Esophagus squamous epithelium (tissue), 5 donors: ENCODE measurements at regions not wholly inside any gene's neighbourhood (a gene's known extent, or its start where the extent isn't known, plus 50 kb on each side); places are given as distances from the start of the nearest gene placed in this dataset.
"Not testable (repeated sequence)": the region's sequence is repeated elsewhere in the genome, so short reads cannot be mapped to it uniquely, and the experiment has no call there.

Experiments
- DNase-seq: peaks from one replicate; lab custom pipeline; 2025; lab: John Stamatoyannopoulos, UW
- H3K27ac ChIP-seq, 4 donors: fragments of 200-600 bp; sonication (generic); one replicate each; pipeline ENCODE4 v1.5.1; 2016 to 2019; ENCODE audit warnings: mild to moderate bottlenecking in 1 of 4
- H3K27me3 ChIP-seq, 4 donors: fragments of 200-600 bp; sonication (generic); 1 replicate in 3 of 4; 2 replicates in 1 of 4; pipeline versions ENCODE4 v1.5.1 to v1.6.0; 2017 to 2021; ENCODE audit warnings: antibody characterized with exemption in 1 of 4
- H3K36me3 ChIP-seq, 3 donors: fragments of 200-600 bp; sonication (generic); one replicate each; pipeline ENCODE4 v1.5.1; 2016 to 2019
- H3K4me1 ChIP-seq, 3 donors: fragments of 200-600 bp; sonication (generic); one replicate each; pipeline ENCODE4 v1.5.1; 2017 to 2019
- H3K4me3 ChIP-seq, 4 donors: fragments of 200-600 bp; sonication (generic); 1 replicate in 3 of 4; 2 replicates in 1 of 4; pipeline ENCODE4 v1.5.1; 2016 to 2019; ENCODE audit warnings: mild to moderate bottlenecking in 2 of 4, moderate library complexity in 1 of 4
- H3K9me3 ChIP-seq, 3 donors: fragments of 200-600 bp; sonication (generic); one replicate each; pipeline ENCODE4 v1.5.1; 2016 to 2019
- POLR2A ChIP-seq, 4 donors: fragments of 450-650 bp; IDR thresholded peaks; one replicate each; pipeline ENCODE4 v1.6.1; 2017; ENCODE audit warnings: antibody characterized with exemption in 4 of 4, mild to moderate bottlenecking in 4 of 4, moderate library complexity in 3 of 4
- WGBS, 2 donors: methylation state at CpG; one replicate each; pipeline ENCODE4 v1.1.5; 2018; 5-methylcytosine and 5-hydroxymethylcytosine counted together
- intact Hi-C: fragments of 100-400 bp; cut with DNase I; formaldehyde crosslinking; loops from one replicate; pipeline ENCODE4 v1.15.0; 2022
- TF ChIP-seq, protein P1 (sequence below), 6 experiments: fragments of 450-650 bp in 4 of 6; fragments of 200-600 bp in 2 of 6; sonication (generic) in 2 of 6; IDR thresholded peaks; one replicate each; pipeline ENCODE4 v1.5.1; 2016 to 2019; ENCODE audit warnings: antibody characterized with exemption in 6 of 6, mild to moderate bottlenecking in 4 of 6, moderate library complexity in 4 of 6
- donor health status: DM: yes; HTN: yes; CAD: no.

DNA sequence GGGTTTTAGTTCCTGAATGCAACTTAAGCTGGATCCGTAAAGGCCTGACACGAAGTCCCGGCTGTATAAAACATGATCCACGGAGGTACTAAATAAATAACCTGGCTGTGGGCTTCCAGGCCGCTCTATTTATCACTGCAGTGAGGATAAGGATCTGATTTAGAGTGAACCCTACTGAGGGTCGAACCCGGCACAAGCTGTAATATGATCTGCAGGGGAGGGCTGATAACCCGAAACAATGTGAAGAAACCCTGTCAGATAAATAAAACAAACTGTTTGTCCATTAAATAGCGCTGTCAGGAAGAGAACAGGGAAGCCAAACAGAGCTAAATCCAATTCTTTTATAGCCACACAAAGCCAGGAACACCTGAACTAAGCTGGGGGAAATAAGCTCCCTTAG is 375.6 kb upstream of the SALL1 start:
- DNase-seq, result no peak
- no peaks in the 10 kb centered on the region for H3K4me1 ChIP-seq
- H3K4me3 ChIP-seq, result no peak overlapping the region
- no peak overlapping the region for H3K27ac ChIP-seq
- H3K36me3 ChIP-seq, result no peaks in the 10 kb centered on the region
- H3K9me3 ChIP-seq, result no peaks in the 10 kb centered on the region
- intact Hi-C loops, result no loop called here
- TF ChIP-seq, protein P1, sequence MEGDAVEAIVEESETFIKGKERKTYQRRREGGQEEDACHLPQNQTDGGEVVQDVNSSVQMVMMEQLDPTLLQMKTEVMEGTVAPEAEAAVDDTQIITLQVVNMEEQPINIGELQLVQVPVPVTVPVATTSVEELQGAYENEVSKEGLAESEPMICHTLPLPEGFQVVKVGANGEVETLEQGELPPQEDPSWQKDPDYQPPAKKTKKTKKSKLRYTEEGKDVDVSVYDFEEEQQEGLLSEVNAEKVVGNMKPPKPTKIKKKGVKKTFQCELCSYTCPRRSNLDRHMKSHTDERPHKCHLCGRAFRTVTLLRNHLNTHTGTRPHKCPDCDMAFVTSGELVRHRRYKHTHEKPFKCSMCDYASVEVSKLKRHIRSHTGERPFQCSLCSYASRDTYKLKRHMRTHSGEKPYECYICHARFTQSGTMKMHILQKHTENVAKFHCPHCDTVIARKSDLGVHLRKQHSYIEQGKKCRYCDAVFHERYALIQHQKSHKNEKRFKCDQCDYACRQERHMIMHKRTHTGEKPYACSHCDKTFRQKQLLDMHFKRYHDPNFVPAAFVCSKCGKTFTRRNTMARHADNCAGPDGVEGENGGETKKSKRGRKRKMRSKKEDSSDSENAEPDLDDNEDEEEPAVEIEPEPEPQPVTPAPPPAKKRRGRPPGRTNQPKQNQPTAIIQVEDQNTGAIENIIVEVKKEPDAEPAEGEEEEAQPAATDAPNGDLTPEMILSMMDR (IDR thresholded peaks at IDR 0.05), result no peak
- no peak for TF ChIP-seq POLR2A (IDR thresholded peaks at IDR 0.05)
- H3K27me3 ChIP-seq, result no peaks in the 10 kb centered on the region
- 64 to 65% methylated on average over 9 of the region's 9 CpGs for WGBS, 2 donors

DNA sequence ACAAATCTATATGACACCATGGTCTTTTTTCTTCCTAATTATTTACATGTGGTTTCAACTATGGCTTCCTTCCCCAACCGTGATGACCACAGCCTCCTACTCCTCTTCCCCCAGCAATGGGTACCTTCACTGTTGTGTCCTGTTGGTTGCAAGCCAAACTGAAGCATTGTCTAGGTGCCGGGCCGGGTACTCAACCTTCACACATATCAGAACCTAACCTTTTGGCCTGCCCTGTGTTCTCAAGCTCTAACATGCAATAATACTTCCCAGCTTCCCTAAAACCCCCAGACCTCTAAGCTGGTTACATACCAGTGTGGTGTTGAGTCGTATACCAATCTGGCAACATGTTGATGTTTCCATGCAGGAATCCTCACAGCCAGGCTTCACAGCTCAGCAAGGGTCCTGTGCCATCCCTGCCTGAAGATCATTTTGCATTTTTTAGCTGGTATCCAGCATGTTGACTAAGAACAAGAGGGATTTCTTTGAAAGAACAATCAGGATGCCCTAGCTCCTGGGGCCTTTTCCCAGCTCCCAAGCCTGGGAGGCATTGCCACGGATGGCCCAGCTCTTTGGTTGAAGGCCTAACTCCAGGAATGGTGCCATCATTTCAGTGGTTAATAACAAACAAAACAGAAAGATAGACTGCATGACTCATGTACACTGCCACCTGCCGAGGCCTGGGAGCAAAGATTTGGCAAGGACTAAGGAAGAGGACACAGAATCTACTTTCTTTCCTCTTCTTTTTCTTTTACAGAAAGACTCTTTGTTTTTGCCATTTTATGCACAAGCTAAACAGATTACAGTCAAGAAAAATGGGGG is 373.7 kb upstream of the SALL1 start:
- WGBS, 2 donors, result 36 to 37% methylated on average over 5 to 6 of the region's 6 CpGs
- Histone ChIP-seq H3K27ac (no peak overlapping the region), H3K9me3 (no peaks in the 10 kb centered on the region), H3K4me3 (no peak overlapping the region), H3K4me1 (no peaks in the 10 kb centered on the region), H3K36me3 (no peaks in the 10 kb centered on the region), H3K27me3 (no peaks in the 10 kb centered on the region)
- intact Hi-C loops, result no loop called here
- TF ChIP-seq POLR2A (IDR thresholded peaks at IDR 0.05), result no peak
- TF ChIP-seq, protein P1 (IDR thresholded peaks at IDR 0.05), result no peak
- no peak for DNase-seq

DNA sequence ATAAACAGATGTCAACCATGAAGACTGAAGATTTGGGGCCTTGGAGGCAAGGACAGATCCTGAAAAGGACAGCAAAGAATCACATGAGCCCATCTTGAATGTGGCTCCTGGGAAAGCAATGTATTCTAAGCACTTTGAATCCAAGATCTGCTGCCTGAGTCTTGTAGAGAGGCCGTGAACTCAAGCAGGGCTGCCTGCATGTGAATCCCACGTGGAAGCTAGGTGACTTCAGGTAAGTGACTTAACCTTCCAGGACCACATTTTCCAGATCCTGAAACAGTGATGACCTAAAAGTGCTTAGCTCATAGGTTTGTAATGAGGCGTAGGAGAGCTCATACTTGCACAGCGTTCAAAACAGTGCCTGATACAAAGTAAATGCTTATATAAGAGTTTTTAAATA is 373.0 kb upstream of the SALL1 start:
- WGBS, 2 donors, result 57 to 75% methylated on average over 4 of the region's 4 CpGs
- TF ChIP-seq POLR2A (IDR thresholded peaks at IDR 0.05), result no peak
- TF ChIP-seq, protein P1 (IDR thresholded peaks at IDR 0.05), result no peak

DNA sequence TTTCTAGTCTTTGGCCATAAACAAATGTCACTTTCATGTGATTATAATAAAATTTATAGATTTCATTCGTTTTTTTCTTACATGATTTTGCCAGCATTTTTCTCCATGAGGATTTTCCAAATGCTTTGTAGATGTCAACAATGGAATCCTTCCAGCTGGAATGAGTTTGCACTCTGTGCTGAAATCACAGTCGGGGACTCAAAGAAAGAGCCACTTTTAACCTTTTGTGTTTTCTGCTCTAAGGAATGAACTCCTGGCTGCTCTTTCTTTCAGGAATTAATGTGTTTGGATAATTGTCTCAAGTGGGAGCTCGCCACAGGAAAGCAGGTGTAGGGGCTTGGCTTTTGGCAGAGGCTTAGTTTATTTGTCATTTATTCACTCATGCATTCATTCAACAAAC is 372.3 kb upstream of the SALL1 start:
- H3K9me3 ChIP-seq, result no peaks in the 10 kb centered on the region
- no peak for DNase-seq
- no peaks in the 10 kb centered on the region for H3K27me3 ChIP-seq
- TF ChIP-seq, protein P1 (IDR thresholded peaks at IDR 0.05), result no peak
- no peak for TF ChIP-seq POLR2A (IDR thresholded peaks at IDR 0.05)
- no peaks in the 10 kb centered on the region for H3K4me1 ChIP-seq
- H3K27ac ChIP-seq, result no peak overlapping the region
- intact Hi-C loops, result no loop called here
- WGBS, 2 donors, result 8 to 10% methylated on average over 3 of the region's 3 CpGs
- no peak overlapping the region for H3K4me3 ChIP-seq
- H3K36me3 ChIP-seq, result no peaks in the 10 kb centered on the region

More for the DNA sequence above, 373.0 kb upstream of the SALL1 start:
- H3K36me3 ChIP-seq, result no peaks in the 10 kb centered on the region
- no peaks in the 10 kb centered on the region for H3K27me3 ChIP-seq
- intact Hi-C loops, result no loop called here
- no peak for DNase-seq
- no peaks in the 10 kb centered on the region for H3K4me1 ChIP-seq
- no peak overlapping the region for H3K27ac ChIP-seq
- no peaks in the 10 kb centered on the region for H3K9me3 ChIP-seq
- no peak overlapping the region for H3K4me3 ChIP-seq

DNA sequence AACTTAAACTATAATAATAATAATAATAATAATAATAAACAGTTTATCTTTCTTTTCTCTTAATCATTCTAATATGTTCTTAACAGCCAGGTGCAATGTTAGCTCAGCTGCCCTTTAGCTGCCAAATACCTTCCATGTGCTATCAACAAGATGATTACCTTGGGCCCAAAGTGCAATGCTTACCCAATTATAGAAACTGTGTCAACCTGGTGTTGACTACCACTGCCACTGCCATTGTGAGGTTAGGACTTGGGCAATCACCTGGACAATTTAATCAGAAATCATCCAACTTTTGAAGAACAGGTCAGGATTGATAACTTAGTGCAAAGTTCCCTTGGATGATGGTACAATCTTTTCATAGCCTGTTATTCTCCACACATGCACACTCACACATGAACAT is 371.8 kb upstream of the SALL1 start:
- intact Hi-C loops, result no loop called here
- no peak for DNase-seq
- H3K36me3 ChIP-seq, result no peaks in the 10 kb centered on the region

DNA sequence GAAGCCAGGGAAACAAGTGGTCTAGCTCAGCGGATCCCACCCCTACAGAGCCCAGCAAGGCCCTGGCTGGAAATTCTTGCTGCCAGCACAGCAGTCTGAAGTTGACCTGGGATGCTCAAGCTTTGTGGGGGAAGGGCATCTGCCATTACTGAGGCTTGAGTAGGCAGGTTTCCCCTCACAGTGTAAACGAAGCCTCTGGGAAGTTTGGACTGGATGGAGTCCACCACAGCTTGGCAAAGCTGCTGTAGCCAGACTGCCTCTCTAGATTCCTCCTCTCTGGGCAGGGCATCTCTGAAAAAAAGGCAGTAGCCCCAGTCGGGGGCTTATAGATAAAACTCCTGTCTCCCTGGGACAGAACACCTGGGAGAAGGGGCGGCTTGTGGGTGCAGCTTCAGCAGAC is 365.9 kb upstream of the SALL1 start:
- H3K36me3 ChIP-seq, H3K27ac ChIP-seq, DNase-seq, H3K4me3 ChIP-seq, H3K9me3 ChIP-seq, intact Hi-C loops, H3K27me3 ChIP-seq, H3K4me1 ChIP-seq: not testable (repeated sequence)
- 0 to 81% methylated on average over 1 to 2 of the region's 4 CpGs for WGBS, 2 donors

More for the DNA sequence above, 371.8 kb upstream of the SALL1 start:
- no peaks in the 10 kb centered on the region for H3K9me3 ChIP-seq
- H3K4me1 ChIP-seq, result no peaks in the 10 kb centered on the region
- no peak overlapping the region for H3K27ac ChIP-seq
- TF ChIP-seq POLR2A (IDR thresholded peaks at IDR 0.05), result no peak
- TF ChIP-seq, protein P1 (IDR thresholded peaks at IDR 0.05), result no peak
- H3K27me3 ChIP-seq, result no peaks in the 10 kb centered on the region
- H3K4me3 ChIP-seq, result no peak overlapping the region
